ENCODE measurements at regions not wholly inside any gene's neighbourhood (a gene's known extent, or its start where the extent isn't known, plus 50 kb on each side); places are given as distances from the start of the nearest gene placed in this dataset.

GRCh38 chrX:76555816-76556215, 128.3 kb downstream of the MAGEE1 start:
- peak; percentile 59 for TF ChIP-seq CTCF (IDR thresholded peaks at IDR 0.05)
- TF ChIP-seq EZH2 (IDR thresholded peaks at IDR 0.05) = no peak

All from neural progenitor cell (in vitro differentiated cells).